ENCODE measurements at regions not wholly inside any gene's neighbourhood (a gene's known extent, or its start where the extent isn't known, plus 50 kb on each side); places are given as distances from the start of the nearest gene placed in this dataset.
"Not testable (repeated sequence)": the region's sequence is repeated elsewhere in the genome, so short reads cannot be mapped to it uniquely, and the experiment has no call there.

DNA sequence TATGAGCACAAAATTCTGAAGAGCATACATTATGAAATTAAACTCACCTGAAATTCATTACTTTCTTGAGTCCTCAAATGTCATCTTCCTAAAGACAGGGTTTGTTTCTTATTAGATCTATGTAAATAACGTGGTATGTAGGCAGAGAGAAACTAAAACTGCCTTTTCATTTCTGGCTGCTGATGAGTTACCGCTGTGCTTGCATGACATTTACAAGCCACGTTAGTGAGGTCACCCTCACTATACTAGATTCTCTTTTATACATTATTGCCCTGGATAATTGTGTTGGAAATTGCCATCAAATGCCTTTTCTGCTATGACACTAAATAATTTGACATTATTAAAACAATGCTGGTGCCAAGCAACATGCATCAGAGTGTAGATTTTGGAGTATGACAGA, 748.3 kb upstream of the ANO3 start:
- DNase-seq (no peak), ATAC-seq (no peak)
- intact Hi-C loops (cut with DNase I, micrococcal nuclease): no loop called here

DNA sequence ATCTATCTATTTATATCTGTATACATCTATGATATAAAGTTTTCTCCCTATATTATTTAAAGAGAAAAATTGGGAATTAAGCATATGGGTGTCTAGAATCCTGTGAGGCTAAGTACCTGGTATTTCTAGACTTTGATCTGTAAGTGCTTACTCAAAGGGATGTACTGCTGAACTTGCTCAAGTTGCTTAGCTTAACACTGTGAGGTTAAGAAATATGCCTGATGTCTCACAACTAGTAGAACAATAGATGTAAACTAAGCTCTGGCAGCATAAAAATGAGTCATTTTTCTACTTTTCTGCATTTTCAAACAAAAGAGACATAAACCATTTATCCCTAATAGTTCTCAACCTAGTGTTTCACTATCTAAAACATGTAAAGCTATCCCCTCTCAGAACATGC, 744.4 kb upstream of the ANO3 start:
- ATAC-seq (no peak), DNase-seq (no peak)
- intact Hi-C loops (cut with DNase I, micrococcal nuclease): no loop called here

DNA sequence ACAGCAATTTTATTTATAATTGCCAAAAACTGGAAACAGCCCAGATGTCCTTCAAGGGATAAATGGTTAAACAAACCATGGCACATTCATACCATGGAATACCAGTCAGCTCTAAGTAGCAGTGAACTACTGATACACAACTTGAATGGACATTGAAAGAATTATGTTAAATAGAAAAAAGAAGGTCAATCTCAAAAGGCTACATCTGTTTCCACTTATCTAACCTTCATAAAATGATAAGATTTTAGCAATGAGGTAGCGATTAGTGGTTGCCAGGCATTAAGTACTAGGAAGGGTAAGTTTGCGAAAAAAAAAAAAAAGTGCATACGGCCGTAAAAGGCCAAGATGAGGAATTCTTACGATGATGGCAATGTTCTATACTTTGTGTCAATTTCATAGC, 738.7 kb upstream of the ANO3 start:
- ATAC-seq (no peak), DNase-seq (no peak)
- intact Hi-C loops (cut with DNase I, micrococcal nuclease): no loop called here

DNA sequence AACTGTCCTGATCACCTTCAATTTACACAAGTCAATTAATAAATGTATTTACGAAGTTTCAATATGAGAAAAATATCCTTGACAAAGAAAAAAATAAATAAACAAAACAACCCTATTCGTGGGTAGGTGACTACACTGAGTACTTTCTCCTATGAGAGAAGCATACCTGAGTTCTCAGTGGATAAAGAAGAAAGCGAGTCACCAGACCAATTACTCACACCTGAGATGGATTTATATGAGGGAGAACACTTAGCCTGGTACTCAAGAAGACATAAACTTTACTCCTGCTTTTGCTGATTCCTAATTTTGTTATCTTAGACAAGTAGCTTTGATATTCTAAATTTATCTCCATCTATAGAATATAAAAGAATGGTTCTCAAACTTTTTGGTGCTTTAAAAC, 735.2 kb upstream of the ANO3 start:
- DNase-seq (no peak), ATAC-seq (no peak)
- intact Hi-C loops (cut with DNase I, micrococcal nuclease): no loop called here

DNA sequence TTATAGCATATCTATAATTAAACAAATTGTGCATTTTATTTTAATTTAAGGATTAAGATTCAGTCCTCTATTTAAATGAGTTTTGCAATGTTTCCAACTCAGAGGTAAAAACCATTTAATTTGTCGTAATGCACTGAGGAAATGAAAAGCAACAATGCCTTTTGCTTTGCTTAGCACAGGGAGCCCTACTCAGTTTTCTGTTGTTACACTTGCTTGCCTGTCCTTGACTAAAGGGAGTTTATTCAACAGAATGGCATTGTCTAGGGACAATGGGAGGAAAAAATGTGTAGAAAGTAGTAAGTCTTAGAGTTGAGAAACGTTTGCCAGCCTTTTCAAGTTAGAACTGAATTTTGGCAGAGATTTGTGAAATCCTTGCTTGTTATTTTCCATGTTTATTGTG, 734.2 kb upstream of the ANO3 start:
- intact Hi-C loops (cut with DNase I, micrococcal nuclease): no loop called here
- ATAC-seq (no peak), DNase-seq (no peak)

DNA sequence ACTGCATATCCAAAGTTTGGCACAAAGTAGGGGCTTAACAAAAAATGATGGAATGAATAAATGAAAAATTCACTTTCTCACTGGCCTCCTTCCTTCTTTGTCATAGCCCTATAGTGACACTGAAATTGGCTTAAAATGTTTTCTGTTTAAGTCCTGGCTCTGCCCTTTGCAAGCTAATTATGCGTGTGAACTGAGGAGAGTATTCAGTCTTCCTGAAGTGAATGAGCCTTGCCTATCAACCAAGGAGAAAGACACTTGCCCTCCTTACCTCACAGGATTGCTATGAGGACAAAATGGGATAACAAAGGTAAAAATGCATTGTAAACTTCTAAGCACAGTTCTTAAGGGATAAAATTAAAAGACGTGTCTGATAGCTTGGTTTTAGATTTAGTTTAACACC, 729.8 kb upstream of the ANO3 start:
- ATAC-seq: no peak
- no peak for DNase-seq
- intact Hi-C loops (cut with DNase I, micrococcal nuclease): no loop called here

DNA sequence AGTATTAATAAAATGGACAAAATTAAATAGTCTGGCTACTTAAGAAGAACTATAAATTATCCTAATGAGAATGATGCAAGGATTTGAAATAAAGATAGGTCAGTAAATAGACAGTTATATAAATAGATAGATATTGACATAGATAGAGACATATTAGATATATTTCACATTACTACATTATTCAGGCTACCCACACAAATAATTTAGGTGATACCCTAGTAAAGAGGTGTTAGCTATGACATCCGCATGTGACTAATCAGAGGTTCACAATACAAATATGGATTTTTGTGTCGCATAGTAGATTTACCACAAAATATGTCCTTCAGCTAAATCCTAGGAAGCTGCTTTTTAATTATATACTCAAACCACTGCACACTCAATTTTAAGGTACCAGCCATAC, 729.0 kb upstream of the ANO3 start:
- DNase-seq (no peak), ATAC-seq (no peak)
- intact Hi-C loops (cut with DNase I, micrococcal nuclease): no loop called here

DNA sequence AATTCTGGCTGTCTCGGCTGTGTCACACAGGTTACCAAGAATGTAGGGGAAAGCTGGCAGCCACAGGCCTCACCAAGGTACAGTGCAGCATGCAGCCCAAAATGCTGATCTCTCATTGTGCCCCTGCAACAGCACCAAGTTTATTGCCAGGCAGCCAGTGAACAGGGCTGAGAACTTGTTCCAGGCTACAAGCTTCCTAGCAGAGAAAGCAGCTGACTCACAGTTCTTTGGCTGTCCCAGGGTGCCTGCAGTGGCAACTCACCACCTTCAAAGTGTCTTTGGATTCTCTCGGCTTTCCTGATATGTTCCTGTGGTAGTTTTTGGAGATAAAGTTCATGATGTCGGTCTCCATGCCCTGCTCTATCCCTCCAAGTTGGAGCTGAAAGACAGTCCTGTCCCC, 719.1 kb upstream of the ANO3 start:
- no peak for ATAC-seq
- intact Hi-C loops (cut with DNase I, micrococcal nuclease): no loop called here
- DNase-seq: no peak

DNA sequence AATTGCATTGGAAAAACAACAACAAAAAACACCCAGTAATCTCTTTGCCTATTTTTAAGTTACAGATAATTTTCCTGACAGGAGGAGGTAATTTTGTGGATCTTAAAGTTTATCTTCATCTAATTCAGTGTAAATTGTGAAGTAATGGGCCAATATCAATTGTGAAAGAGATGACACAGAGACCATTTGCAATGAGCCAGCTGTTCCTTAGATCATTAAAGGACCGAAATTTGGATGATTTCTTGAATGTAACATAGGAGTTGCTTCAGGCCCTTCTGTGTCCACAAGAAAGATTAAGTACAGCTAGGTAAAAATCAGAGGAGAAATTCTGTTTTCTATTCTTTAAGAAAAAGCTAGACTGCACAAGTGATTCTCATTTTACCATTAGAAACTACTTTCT, 718.5 kb upstream of the ANO3 start:
- intact Hi-C loops (cut with DNase I, micrococcal nuclease): no loop called here
- ATAC-seq (no peak), DNase-seq (no peak)

DNA sequence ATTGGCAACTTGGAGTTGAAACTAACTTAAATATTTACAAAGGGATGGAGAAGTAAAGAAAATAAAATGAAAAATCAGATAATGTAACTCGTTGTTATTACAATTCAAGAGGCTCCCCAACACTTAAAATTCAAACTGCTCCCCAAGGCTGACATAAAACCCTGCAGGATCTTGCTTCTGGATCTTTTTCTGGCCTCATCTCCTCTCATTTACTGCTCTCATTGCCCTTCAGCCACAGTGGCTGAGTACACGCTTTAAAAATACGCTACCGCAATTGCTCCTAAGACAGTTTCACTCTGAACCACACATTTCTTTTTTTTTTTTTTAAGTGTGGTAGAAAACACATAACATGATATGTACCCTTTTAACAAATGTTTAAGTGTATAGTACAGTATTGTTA, 718.1 kb upstream of the ANO3 start:
- no peak for DNase-seq
- intact Hi-C loops (cut with DNase I, micrococcal nuclease): no loop called here
- no peak for ATAC-seq

DNA sequence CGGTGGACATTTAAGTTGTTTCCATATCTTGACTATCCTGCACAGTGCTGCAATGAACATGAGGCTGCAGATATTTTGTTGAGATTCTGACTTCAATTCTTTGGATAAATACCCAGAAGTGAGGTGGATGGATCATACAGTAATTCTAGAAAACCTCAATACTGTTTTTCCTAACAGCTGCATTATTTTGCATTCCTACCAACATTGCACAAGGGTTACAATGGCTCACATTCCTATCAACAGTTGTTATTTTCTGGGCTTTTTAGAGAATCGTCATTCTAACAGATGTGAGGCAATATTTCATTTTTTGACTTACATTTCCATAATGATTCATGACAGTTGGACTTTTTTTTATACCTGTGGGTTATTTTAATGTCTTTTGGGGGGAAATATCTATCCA, 716.9 kb upstream of the ANO3 start:
- DNase-seq: no peak
- ATAC-seq: no peak
- intact Hi-C loops (cut with DNase I, micrococcal nuclease): no loop called here

DNA sequence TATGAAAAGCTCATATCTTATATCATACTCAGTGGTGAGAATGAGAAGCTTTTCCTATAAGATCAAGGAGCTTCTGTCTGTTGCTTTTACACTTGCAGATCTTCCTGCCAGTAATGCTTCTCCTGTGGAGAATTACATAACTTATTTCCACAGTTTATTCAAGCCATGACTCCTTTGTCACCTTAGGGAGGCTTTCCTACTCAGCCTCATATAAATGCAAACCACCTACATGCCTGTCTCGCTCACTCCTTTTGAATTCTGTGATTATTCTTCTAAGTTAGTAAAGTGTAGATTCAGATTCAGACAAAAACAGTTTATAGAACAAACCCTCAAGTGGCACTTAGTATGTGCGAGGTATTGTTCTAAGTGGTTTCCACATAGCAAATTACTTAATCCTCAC, 716.1 kb upstream of the ANO3 start:
- DNase-seq (no peak), ATAC-seq (no peak)
- intact Hi-C loops (cut with DNase I, micrococcal nuclease): no loop called here

DNA sequence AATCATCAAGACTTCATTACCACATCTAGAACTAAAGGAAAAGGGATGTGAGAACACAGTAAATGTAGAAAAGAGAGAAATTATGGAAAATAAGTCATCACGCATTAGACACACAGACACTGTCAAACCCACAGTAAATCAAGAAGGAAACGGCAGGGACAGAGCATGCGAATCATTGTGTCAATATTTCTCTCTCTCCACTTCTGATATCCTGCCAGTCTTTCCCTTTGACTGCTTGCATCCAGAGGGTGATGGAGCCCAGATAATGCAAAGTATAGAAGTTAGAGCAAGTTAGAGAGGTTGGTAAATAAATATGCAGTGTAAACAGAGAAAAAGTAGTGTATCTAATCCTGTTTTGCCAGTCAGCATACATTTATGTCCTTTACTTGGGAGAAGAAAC, 706.8 kb upstream of the ANO3 start:
- DNase-seq: no peak
- ATAC-seq: no peak
- intact Hi-C loops (cut with DNase I, micrococcal nuclease): no loop called here

DNA sequence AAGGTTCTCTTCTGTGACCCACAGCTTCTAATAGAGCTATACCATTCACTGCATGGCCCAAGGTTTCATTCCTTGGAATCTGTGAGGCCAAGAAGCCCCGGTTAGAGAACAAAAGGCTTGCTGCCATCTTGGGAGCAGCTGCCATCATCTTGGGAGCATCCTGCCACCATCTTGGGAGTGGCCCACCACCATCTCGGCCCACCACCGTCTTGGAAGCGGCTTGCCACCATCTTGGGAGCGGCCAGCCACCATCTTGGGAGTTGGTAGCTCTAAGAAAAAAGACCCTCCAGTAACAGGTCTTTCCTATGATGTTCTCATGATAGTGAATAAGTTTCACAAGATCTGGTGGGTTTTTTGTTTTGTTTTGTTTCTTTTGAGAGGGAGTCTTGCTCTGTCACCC, 703.9 kb upstream of the ANO3 start:
- intact Hi-C loops (cut with DNase I, micrococcal nuclease): no loop called here
- DNase-seq (no peak), ATAC-seq (no peak)

DNA sequence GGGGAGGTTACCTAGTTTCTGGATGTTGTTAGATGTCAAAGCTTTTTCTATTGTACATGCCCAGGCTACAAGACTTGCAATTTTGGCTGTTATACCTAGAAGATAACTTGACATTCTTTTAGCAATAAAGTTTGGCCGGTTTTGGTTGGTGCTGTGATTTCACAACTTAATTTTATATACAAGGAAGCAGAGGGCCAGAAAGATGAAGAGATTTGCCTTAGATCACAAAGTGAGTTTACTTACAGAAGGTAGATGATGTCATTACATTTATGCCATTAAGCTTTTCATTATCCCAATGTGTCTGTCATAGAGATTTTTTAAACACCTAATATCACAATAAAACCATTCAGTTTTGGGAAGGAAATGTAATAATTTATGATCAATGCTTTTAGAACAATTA, 698.7 kb upstream of the ANO3 start:
- intact Hi-C loops (cut with DNase I, micrococcal nuclease): no loop called here
- ATAC-seq (no peak), DNase-seq (no peak)

DNA sequence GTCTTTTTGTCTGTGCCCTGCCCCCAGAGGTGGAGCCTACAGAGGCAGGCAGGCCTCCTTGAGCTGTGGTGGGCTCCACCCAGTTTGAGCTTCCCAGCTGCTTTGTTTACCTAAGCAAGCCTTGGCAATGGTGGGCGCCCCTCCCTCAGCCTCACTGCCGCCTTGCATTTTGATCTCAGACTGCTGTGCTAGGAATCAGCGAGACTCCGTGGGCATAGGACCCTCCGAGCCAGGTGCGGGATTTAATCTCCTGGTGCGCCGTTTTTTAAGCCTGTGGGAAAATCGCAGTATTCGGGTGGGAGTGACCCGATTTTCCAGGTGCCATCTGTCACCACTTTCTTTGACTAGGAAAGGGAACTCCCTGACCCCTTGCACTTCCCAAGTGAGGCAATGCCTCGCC, 682.7 kb upstream of the ANO3 start:
- DNase-seq; ATAC-seq; intact Hi-C loops (cut with DNase I, micrococcal nuclease): not testable (repeated sequence)

DNA sequence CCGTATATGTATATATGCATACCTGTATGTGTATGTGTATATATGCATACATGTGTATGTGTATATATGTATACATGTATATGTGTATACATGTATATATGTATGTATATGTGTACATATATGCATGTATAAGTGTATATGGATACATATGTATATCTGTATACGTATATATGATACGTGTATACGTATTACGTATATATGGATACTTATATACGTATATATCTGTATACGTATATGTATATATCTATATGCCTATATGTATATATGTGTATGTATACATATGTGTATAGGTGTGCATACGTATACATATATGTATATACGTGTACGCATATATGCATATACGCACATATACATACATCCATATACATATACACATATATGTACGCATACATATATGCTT, 681.6 kb upstream of the ANO3 start:
- intact Hi-C loops (cut with DNase I, micrococcal nuclease): no loop called here
- ATAC-seq: no peak
- no peak for DNase-seq

DNA sequence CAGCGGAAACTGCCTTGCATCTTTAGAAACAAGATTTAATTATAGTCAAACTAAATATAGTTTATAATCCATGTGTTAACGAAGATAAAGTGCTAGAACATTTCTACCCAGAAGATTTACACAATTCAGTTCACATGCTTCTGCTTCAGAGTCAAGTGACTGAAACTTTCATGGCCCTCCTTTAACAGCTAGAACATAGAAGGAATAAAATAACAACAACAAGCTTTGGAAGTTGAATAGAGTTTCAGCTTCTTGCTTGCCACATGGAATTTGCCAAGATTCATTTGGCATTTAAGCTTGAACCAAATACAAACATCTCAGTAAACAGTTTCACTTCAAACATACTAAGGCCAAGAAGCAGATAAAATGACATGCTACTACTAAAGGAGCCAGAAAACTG, 676.3 kb upstream of the ANO3 start:
- intact Hi-C loops (cut with DNase I, micrococcal nuclease): no loop called here
- DNase-seq (no peak), ATAC-seq (no peak)

DNA sequence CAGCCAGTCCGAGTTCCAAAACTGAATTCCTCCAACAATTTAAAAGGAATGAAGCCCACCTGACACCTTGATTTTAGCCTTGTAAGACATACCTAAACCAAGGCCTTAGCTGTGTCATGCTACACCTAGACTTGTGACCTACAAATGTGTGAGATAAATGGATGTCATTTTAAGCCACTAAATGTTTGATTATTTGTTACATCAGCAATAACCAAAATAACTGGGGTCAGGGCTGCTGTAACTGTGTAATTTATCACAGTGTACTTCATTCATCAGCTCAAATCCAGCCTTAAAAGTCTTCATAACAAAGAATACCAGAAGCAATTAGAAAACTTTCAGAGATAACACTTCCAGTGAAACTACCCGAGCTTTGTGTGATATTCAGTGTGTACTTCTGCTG, 673.0 kb upstream of the ANO3 start:
- intact Hi-C loops (cut with DNase I, micrococcal nuclease): no loop called here
- DNase-seq: no peak
- ATAC-seq: no peak

DNA sequence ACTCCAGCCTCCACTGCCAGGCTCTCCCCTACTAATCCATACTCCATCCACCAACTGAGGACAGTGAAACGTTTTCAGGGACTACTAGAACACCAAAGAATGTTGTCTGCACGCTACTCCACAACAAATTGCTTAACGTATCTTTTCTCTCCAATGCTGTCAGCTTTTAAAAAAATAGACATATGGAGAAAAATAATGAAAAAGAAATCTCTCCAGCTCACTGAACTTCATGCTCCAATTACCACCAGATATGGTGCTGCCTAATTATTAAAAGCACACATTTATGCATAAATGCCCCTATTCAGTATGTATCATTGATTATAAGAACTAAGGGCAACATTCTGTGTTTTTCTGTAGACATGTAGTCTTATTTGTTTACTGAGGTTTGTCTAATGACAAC, 672.2 kb upstream of the ANO3 start:
- intact Hi-C loops (cut with DNase I, micrococcal nuclease): no loop called here
- no peak for ATAC-seq
- DNase-seq: no peak

DNA sequence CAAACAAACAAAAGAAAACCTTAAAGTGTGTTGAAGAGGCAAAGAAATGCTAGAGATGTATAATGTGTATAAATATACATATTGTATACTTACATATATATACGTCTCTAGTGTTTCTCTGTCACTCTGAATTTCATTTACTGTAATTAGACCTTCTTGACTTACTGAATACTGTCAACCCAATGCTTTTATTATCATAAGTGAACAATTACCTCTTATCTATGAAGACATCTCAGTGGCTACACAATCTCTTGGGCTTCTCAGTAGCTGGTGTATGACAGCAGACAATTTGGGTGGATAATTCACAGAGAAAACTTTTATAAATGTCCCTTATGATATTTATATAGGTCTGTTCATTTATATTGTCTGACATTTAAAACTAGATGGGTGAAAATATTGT, 664.1 kb upstream of the ANO3 start:
- DNase-seq (no peak), ATAC-seq (no peak)
- intact Hi-C loops (cut with DNase I, micrococcal nuclease): no loop called here

DNA sequence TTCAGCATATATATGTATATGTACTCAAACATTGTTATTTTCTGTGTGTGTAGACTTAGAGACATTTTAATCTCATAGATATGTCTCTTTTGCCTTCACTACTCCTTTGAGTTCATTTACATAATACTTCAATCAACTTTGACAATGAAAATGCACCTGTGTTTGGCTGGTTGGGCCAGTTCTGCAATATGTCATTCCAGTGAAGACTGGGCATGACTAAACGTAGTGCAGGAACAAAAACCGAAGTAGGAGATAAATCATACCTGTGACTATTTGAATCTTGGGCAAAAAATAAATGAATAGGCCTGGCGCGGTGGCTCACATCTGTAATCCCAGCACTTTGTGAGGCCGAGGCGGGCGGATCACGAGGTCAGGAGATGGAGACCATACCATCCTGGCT, 640.0 kb upstream of the ANO3 start:
- no peak for ATAC-seq
- intact Hi-C loops (cut with DNase I, micrococcal nuclease): no loop called here
- no peak for DNase-seq
